ENCODE measurements at regions not wholly inside any gene's neighbourhood (a gene's known extent, or its start where the extent isn't known, plus 50 kb on each side); places are given as distances from the start of the nearest gene placed in this dataset.

- no peak for TF ChIP-seq BACH2 (CRISPR knock-in tag; IDR thresholded peaks at IDR 0.05; ENCODE audit: borderline replicate concordance)
- no peak for ATAC-seq
Measured at GRCh38 chr1:221791846-221792245, 50.0 kb upstream of the DUSP10 start.

All from SK-N-SH treated with all-trans-retinoic acid at 6 μM for 48 hours (cell line).